ENCODE measurements at regions not wholly inside any gene's neighbourhood (a gene's known extent, or its start where the extent isn't known, plus 50 kb on each side); places are given as distances from the start of the nearest gene placed in this dataset.

DNA sequence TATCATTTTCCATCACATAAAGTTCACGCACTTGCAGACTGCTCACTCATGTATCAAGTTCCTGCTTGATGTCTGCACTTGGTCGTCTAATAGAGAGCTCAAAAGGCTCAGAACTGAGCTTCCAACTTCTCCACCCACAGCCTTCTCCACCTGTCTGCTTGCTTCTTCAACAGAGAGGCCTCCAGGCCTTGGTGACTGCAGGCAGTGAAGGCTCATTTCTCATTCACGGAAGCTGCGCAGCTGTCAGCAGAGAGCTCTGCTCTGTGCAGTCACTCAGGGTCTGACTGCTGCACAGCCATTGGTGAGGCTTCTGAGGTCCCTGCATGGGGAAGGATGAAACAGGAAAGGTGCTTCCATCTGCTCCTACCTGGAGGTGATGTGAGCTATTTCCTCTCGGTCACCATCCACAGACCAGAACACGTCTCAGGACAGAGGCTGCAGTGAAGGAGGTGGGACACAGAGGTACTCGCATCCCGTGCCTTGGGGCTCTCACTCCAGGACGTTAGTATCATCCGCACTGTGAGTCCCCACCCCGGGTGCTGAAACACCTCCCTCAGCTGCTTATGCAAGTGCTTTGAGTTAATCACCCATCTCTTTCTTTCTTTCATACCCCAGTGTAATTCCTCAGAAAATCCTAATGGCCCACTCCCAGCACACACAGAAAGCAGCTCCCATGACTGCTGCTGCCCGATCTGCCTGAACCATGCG, 126.2 kb downstream of the TMEM18 start:
- no peak for DNase-seq (ENCODE audit: low spot score)

DNA sequence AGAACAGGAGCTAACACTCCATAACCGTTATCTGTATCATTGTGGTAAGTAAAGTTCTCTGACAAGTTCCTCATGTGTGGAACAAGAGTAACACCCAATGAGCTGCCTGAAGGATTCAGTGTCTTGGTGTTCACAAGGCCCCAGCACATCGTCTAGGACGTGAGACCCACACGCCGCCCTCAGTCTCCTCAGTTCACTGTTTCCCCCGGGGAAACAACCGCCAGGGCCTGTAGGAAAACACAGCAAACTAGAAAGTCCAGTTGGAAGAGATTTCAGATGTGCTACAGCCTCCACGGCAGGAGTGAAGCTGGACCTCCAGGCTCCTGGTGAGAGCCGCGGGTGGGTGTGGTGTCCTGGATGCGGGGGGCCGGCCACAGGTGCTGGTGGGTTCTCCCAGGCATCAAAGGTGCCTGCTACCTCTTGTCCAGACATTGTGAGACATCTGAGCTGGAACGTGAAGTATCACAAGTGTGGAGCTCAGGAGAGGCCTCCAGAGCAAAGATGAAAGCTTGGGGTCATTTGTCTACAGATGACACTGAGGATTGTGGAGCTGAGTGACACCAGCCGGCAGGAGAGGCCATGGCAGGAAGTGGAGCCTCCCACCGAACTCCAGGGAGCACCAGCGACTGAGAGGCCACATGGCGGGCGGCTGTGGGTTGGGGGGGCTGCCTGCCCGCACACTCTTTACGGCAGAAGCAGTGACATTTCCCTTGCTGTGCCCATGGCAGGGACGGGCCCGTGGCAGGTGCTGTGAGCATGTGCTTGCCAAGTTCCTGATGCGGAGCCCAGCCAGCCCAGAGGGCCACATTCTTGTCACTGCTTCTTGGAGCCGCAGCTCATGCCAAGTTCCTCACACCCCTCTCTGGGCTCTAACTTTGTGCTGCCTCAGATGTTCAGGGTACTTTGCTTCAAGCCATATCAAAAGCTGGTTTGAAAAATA, 131.2 kb downstream of the TMEM18 start:
- no peak for DNase-seq (ENCODE audit: low spot score)

- DNase-seq (ENCODE audit: low spot score) = no peak
Observed at GRCh38 chr2:545228-545627, 132.0 kb downstream of the TMEM18 start.

DNA sequence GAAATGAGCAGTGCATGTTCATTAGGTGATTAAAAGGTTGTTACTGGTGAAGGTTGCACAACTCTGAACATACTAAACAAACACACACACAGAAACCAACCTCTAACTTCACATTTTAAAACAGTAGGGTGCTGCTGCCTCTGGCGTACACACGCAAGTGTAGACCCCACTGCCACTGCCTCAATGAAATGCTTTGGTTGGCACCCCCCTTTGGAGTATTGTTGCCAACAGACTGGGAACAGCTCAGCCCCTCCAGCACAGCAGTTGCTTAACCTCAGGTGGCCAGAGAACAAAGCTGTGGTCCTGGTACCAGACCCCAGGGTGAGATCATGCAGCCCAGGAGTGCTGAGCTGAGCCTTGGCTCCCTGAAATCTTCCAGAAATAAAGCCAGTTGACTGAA, 138.6 kb downstream of the TMEM18 start:
- no peak for DNase-seq (ENCODE audit: low spot score)

- no peak for DNase-seq (ENCODE audit: low spot score)
Observed at GRCh38 chr2:535222-535621, 142.0 kb downstream of the TMEM18 start.

- no peak for DNase-seq (ENCODE audit: low spot score)
Observed at GRCh38 chr2:529852-530251, 147.4 kb downstream of the TMEM18 start.

GRCh38 chr2:529424-529823, 147.8 kb downstream of the TMEM18 start:
- no peak for DNase-seq (ENCODE audit: low spot score)

GRCh38 chr2:527581-527980, 149.6 kb downstream of the TMEM18 start:
- no peak for DNase-seq (ENCODE audit: low spot score)

DNA sequence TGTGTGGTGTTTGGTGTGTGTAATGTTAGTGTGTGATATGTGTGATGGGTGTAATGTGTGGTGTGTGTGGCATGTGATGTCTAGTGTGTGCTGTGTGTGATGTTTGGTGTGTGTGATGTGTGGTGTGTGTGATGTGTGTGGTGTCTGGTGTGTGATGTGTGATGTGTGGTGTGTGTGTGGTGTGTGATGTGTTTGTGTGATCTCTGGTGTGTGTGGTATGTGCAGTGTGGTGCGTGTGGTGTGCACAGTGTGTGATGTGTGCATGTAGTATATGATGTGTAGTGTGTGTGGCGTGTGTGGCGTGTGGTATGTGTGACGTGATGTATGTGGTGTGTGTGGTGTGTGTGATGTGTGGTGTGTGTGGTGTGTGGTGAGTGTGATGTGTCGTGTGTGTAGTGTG, 150.3 kb downstream of the TMEM18 start:
- DNase-seq (ENCODE audit: low spot score) = no peak

DNA sequence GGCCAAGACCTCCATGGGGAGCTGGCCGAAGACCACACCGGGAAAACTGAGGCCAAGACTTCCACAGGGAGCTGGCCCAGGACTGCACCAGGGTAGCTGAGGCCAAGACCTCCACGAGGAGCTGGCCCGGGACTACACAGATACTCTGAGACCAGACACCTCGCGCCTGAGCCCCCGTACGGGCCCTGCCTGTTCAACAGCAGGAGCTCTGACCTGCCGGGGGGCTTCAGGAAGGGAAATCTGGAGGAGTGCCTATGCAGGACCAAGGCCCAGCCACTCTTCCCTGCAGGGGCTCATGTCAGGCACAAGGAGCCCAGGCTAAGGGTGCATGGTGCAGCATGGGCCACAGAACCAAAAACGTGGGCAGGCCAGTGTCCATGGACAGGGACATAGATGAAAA, 151.6 kb downstream of the TMEM18 start:
- no peak for DNase-seq (ENCODE audit: low spot score)

DNA sequence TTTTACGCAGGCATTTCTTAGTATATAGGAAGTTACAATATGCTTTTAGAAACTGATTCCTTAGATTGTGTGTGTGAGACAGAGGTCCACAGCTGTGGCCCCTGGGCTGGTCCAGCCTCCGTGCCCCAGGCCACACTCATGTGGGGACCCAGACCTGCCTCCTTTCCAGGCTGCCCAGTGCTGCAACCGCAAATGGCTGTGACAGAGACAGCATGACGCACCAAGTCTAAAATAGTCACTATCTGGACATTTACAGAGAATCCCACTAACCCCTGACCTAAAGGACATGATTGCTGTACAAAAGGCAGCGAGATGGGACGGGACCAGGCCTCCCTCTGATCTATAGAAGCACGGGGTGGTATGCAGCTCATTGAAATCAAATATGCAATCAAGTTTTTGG, 152.2 kb downstream of the TMEM18 start:
- no peak for DNase-seq (ENCODE audit: low spot score)

GRCh38 chr2:524442-524841, 152.8 kb downstream of the TMEM18 start:
- DNase-seq (ENCODE audit: low spot score) = no peak

GRCh38 chr2:523698-524270, 153.4 kb downstream of the TMEM18 start:
- no peak for DNase-seq (ENCODE audit: low spot score)

- no peak for DNase-seq (ENCODE audit: low spot score)
Observed at GRCh38 chr2:522776-523175, 154.4 kb downstream of the TMEM18 start.

GRCh38 chr2:521853-522530, 155.2 kb downstream of the TMEM18 start:
- DNase-seq (ENCODE audit: low spot score) = no peak

DNA sequence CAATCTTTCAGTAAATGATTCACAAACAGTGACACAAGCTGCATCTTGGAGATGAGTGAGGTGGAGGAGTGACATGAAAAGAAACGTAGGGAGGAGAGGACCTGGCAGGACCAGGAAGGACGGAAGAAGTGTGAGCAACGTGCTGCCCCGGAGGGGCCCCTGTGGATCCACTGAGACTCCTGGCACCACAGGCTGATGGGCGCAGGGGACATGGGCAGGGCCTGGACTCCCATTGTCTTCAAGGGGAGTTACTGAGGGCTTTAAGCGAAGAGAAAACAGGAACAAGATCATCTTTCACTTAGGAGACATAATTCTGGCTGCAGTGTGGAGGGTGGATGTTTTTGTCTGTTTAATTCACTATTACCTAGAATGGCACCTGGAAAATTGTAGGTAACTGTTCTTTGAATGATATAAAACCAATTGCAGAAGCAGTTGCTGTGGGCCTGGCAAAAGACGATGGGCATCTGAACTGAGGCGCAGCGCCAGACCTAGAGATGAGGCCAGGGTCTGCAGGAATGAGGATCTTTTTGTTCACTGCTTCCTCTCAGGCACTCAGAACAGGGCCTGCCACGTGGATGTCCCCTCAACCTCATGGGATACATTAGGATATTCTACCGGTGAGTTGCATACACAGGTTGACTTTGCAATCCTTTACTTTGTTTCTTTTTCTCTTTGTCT, 156.4 kb downstream of the TMEM18 start:
- no peak for DNase-seq (ENCODE audit: low spot score)

- no peak for DNase-seq (ENCODE audit: low spot score)
Observed at GRCh38 chr2:516944-517343, 160.3 kb downstream of the TMEM18 start.

GRCh38 chr2:516131-516530, 161.1 kb downstream of the TMEM18 start:
- no peak for DNase-seq (ENCODE audit: low spot score)

DNA sequence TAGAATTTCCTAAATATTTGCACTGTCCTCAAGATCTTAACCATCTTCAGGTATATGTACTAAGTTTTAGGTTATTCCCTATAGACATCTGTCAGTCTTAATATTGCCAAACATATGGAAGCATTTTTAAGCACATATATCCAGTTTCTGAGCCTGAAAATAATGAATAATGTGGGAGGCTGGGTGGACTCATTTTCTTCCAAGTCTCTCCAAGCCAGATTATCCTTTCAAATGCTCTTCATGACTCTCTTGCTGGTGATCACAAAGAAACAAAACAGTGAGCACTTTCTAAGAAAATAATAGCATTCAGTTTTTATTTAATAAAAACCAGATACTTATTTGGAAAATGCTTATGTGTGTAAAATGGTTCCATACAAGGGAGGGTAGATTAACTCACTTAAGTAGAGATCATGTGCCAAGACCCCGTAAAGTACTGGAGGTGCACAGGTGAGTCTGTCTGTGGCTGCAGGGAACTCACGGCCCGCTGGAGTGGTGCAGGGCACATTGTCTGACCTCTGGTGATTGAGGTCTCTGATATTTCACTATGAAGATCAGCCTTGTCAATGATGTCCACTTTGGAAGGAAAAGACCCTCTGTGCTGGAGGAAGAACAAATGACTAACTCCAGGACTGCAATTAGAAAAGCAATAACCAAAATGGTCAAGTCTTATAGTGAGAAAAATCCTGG, 161.6 kb downstream of the TMEM18 start:
- DNase-seq (ENCODE audit: low spot score) = no peak

- no peak for DNase-seq (ENCODE audit: low spot score)
Observed at GRCh38 chr2:513981-514706, 163.1 kb downstream of the TMEM18 start.

GRCh38 chr2:510839-511238, 166.4 kb downstream of the TMEM18 start:
- no peak for DNase-seq (ENCODE audit: low spot score)

Data from CD4-positive, alpha-beta T cell treated with Interleukin-15 for 4 hours (primary cell).